ENCODE measurements at regions not wholly inside any gene's neighbourhood (a gene's known extent, or its start where the extent isn't known, plus 50 kb on each side); places are given as distances from the start of the nearest gene placed in this dataset.

DNA sequence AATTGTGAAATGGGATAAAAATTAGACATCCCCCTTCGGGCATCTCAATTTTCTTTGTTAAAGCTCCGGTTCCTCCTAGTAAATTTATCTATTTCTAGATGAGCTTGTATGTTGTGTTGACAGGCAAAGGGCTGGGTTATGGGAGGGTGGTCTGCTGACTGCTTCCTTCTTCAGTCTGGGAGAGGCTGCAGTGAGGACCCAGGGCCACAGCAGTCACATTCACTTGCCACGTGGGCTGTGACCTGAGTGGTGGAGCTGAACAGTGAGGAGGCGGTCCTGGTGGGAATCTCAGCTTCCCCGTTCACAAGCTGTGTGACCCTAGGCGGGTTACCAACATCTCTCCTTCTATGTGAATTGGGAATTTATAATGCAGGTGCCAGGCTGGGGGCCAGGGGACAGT is 57.5 kb upstream of the RXRA start:
- TF ChIP-seq POLR2A (IDR thresholded peaks at IDR 0.05; ENCODE audit: low read depth, low read length) = no peak
- no peak for TF ChIP-seq RCOR1 (IDR thresholded peaks at IDR 0.05; ENCODE audit: insufficient replicate concordance, low read length)
- TF ChIP-seq RAD21 (IDR thresholded peaks at IDR 0.05; ENCODE audit: low read length) = no peak
- no peak for TF ChIP-seq CTCF (conservative IDR thresholded peaks at IDR 0.05; ENCODE audit: low read depth, low read length)
- no peak for TF ChIP-seq CEBPB (IDR thresholded peaks at IDR 0.05; ENCODE audit: low read depth, low read length)
- no peak for TF ChIP-seq MXI1 (IDR thresholded peaks at IDR 0.05; ENCODE audit: borderline replicate concordance, low read depth, low read length)
